ENCODE measurements at regions not wholly inside any gene's neighbourhood (a gene's known extent, or its start where the extent isn't known, plus 50 kb on each side); places are given as distances from the start of the nearest gene placed in this dataset.

DNA sequence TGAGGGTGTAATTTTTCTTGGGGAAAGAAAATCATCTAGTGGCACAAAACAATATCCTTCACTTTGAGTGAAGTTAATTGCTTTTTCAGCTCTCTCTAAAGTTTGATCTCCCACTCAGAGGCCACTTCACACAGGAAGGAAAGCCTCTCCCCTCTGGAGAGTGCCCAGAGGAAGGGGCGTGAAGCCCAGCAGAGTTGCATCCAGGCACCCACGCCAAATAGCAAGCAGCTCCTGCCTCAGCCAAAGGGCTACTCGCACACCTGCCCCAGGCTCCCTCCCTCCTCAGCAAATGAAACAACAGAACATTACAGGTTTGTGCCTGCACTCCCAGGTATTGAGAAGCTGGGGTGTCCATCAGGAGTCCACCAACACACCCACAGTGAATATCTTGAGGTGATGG is 183.0 kb upstream of the RPL38 start:
- Histone ChIP-seq H3K9me2 (ENCODE audit: insufficient read depth, low read length) (no peaks in the 10 kb centered on the region), H3K36me3 (ENCODE audit: insufficient read depth, low read length) (no peaks in the 10 kb centered on the region), H3F3A (ENCODE audit: insufficient read depth, low read length, poor library complexity, severe bottlenecking) (no peaks in the 10 kb centered on the region), H3K9me3 (ENCODE audit: low read length) (no peaks in the 10 kb centered on the region), H3K9ac (ENCODE audit: low read length) (no peak overlapping the region), H3K27me3 (ENCODE audit: insufficient read depth, low read depth, low read length) (no peaks in the 10 kb centered on the region), H3K27ac (ENCODE audit: low read length) (no peak overlapping the region), H4K20me1 (ENCODE audit: insufficient read depth) (no peaks in the 10 kb centered on the region), H3K4me2 (ENCODE audit: low read length) (no peak overlapping the region), H2AFZ (ENCODE audit: low read depth, low read length) (no peak overlapping the region), H3K79me2 (replicated peaks; ENCODE audit: insufficient read depth, low read length) (no peaks in the 10 kb centered on the region), H3K4me3 (ENCODE audit: low read length) (no peak overlapping the region)
- TF ChIP-seq EZH2 (IDR thresholded peaks at IDR 0.05; ENCODE audit: borderline replicate concordance, insufficient read depth, low read length, poor library complexity, severe bottlenecking) (no peak), MXI1 (conservative IDR thresholded peaks at IDR 0.05; ENCODE audit: poor library complexity, severe bottlenecking) (no peak)

DNA sequence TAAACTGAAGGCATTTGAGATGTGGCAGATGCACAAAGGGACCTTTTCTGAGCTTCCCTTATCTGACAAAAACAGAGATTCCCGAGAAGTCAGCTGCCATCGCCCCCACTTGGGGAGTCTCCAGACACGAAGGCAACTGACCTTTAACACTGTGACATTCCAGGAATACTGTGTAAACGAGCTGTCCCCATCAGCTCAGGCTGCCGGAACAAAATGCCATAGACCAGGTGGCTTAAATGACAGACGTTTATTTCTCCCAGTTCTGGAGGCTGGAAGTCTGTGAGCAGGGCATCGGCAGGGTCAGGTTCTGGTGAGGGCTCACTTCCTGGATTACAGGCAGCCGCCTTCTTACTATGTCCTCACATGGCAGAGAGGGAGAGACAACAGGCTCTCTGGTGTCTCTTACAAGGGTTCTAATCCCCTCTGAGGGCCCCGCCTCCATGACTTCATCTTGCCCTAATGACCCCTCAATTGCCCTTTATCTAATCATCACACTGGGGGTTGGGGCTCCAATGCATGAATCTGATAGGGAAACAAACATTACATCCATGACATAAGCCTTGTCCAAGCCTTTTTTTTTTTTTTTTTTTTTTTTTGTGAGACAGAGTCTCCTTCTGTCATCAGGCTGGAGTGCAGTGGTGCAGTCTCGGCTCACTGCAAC is 178.5 kb upstream of the RPL38 start:
- H3K27ac ChIP-seq (ENCODE audit: low read length) = no peak overlapping the region
- no peak overlapping the region for H3K4me3 ChIP-seq (ENCODE audit: low read length)
- no peak for TF ChIP-seq POLR2AphosphoS5 (IDR thresholded peaks at IDR 0.05)
- no peak for TF ChIP-seq CTCF (IDR thresholded peaks at IDR 0.05; ENCODE audit: poor library complexity, severe bottlenecking)
- no peak for TF ChIP-seq TAF1 (IDR thresholded peaks at IDR 0.05; ENCODE audit: low read depth)
- TF ChIP-seq SMC3 (conservative IDR thresholded peaks at IDR 0.05; ENCODE audit: poor library complexity) = no peak
- no peak for TF ChIP-seq MXI1 (conservative IDR thresholded peaks at IDR 0.05; ENCODE audit: poor library complexity, severe bottlenecking)
- no peak for TF ChIP-seq EZH2 (IDR thresholded peaks at IDR 0.05; ENCODE audit: borderline replicate concordance, insufficient read depth, low read length, poor library complexity, severe bottlenecking)
- no peak for TF ChIP-seq REST (IDR thresholded peaks at IDR 0.05; ENCODE audit: borderline replicate concordance)
- no peak for TF ChIP-seq EP300 (conservative IDR thresholded peaks at IDR 0.05; ENCODE audit: poor library complexity, severe bottlenecking)
- no peaks in the 10 kb centered on the region for H3K36me3 ChIP-seq (ENCODE audit: insufficient read depth, low read length)
- no peak overlapping the region for H3K9ac ChIP-seq (ENCODE audit: low read length)
- no peak overlapping the region for H3K4me2 ChIP-seq (ENCODE audit: low read length)
- no peak overlapping the region for H2AFZ ChIP-seq (ENCODE audit: low read depth, low read length)
- no peaks in the 10 kb centered on the region for H3K9me3 ChIP-seq (ENCODE audit: low read length)
- H4K20me1 ChIP-seq (ENCODE audit: insufficient read depth) = no peaks in the 10 kb centered on the region
- H3K9me2 ChIP-seq (ENCODE audit: insufficient read depth, low read length) = no peaks in the 10 kb centered on the region
- H3K79me2 ChIP-seq (replicated peaks; ENCODE audit: insufficient read depth, low read length) = no peaks in the 10 kb centered on the region
- H3F3A ChIP-seq (ENCODE audit: insufficient read depth, low read length, poor library complexity, severe bottlenecking) = no peaks in the 10 kb centered on the region
- H3K27me3 ChIP-seq (ENCODE audit: insufficient read depth, low read depth, low read length) = no peaks in the 10 kb centered on the region

DNA sequence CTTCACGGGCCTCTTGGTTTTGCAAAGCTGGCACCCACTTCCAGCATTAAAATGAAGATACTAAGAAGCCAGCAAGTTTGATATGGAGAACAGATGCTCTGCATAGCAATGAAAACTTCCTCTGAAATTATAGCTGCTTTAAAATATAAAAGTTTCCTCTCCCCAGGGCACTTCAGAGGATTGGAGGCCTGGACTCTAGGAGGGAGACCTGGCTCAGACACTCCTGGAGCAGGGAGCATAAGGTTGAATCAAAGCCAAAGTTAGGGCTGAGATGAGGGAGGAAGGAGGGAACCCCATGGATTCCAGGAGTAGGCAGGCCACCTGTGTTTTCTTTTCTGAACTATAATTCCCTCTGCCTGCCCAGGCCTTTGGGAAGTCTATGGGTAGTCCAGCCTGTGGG is 176.0 kb upstream of the RPL38 start:
- TF ChIP-seq REST (IDR thresholded peaks at IDR 0.05; ENCODE audit: borderline replicate concordance) (no peak), EZH2 (IDR thresholded peaks at IDR 0.05; ENCODE audit: borderline replicate concordance, insufficient read depth, low read length, poor library complexity, severe bottlenecking) (no peak), POLR2AphosphoS5 (IDR thresholded peaks at IDR 0.05) (no peak), TAF1 (IDR thresholded peaks at IDR 0.05; ENCODE audit: low read depth) (no peak), MXI1 (conservative IDR thresholded peaks at IDR 0.05; ENCODE audit: poor library complexity, severe bottlenecking) (no peak), SMC3 (conservative IDR thresholded peaks at IDR 0.05; ENCODE audit: poor library complexity) (no peak), CTCF (IDR thresholded peaks at IDR 0.05; ENCODE audit: poor library complexity, severe bottlenecking) (no peak), RAD21 (conservative IDR thresholded peaks at IDR 0.05) (no peak), EP300 (conservative IDR thresholded peaks at IDR 0.05; ENCODE audit: poor library complexity, severe bottlenecking) (no peak)
- no peaks in the 10 kb centered on the region for H3K79me2 ChIP-seq (replicated peaks; ENCODE audit: insufficient read depth, low read length)

More for the DNA sequence above, 176.0 kb upstream of the RPL38 start:
- H2AFZ ChIP-seq (ENCODE audit: low read depth, low read length) = no peak overlapping the region
- H3K4me3 ChIP-seq (ENCODE audit: low read length) = no peak overlapping the region
- no peaks in the 10 kb centered on the region for H3K9me3 ChIP-seq (ENCODE audit: low read length)
- no peak overlapping the region for H3K9ac ChIP-seq (ENCODE audit: low read length)
- no peak overlapping the region for H3K4me2 ChIP-seq (ENCODE audit: low read length)
- no peaks in the 10 kb centered on the region for H3K36me3 ChIP-seq (ENCODE audit: insufficient read depth, low read length)
- no peaks in the 10 kb centered on the region for H3F3A ChIP-seq (ENCODE audit: insufficient read depth, low read length, poor library complexity, severe bottlenecking)
- H3K27me3 ChIP-seq (ENCODE audit: insufficient read depth, low read depth, low read length) = no peaks in the 10 kb centered on the region
- H3K9me2 ChIP-seq (ENCODE audit: insufficient read depth, low read length) = no peaks in the 10 kb centered on the region
- H3K27ac ChIP-seq (ENCODE audit: low read length) = no peak overlapping the region
- no peaks in the 10 kb centered on the region for H4K20me1 ChIP-seq (ENCODE audit: insufficient read depth)

Measured in neural cell (in vitro differentiated cells).